A673 (cell line): ENCODE measurements at regions not wholly inside any gene's neighbourhood (a gene's known extent, or its start where the extent isn't known, plus 50 kb on each side); places are given as distances from the start of the nearest gene placed in this dataset.

ENCODE experiments used
- BruUV-seq: library from RNA; stranded (reverse); fragments of 400-500 nt; replicated peaks from 2 replicates; lab custom pipeline; 2021; lab: Mats Ljungman, UMichigan
- CTCF ChIA-PET: fragments of 300-600 bp; sonication (Branson Sonifier 250); formaldehyde crosslinking; loops from one replicate; lab custom pipeline; 2022; ENCODE audit warnings: antibody characterized with exemption; lab: Charles Lee
- POLR2A ChIA-PET: fragments of 300-600 bp; sonication (Branson Sonifier 250); formaldehyde crosslinking; loops from one replicate; lab custom pipeline; 2022; ENCODE audit warnings: antibody characterized with exemption; ENCODE audit not compliant: low non-redundant PET; lab: Charles Lee
- DNase-seq: peaks from one replicate; pipeline ENCODE4 v3.0.0-alpha.2; 2015; ENCODE audit warnings: low spot score
- H3K27ac ChIP-seq: fragments of 200-600 bp; sonication (generic); 2 replicates; pipeline ENCODE4 v1.5.1; 2016; ENCODE audit warnings: mixed run types, low read depth, mild to moderate bottlenecking, mixed read lengths, antibody characterized with exemption, low read length; ENCODE audit not compliant: poor library complexity, severe bottlenecking
- H3K27me3 ChIP-seq: fragments of 200-600 bp; sonication (generic); replicated peaks from 2 replicates; pipeline ENCODE4 v1.6.1; 2017; ENCODE audit warnings: mixed run types, low read depth, mild to moderate bottlenecking, mixed read lengths, antibody characterized with exemption, low read length; ENCODE audit not compliant: insufficient read depth, poor library complexity
- H3K36me3 ChIP-seq: fragments of 200-600 bp; sonication (generic); 2 replicates; pipeline ENCODE4 v1.6.1; 2016; ENCODE audit warnings: mixed run types, mild to moderate bottlenecking, mixed read lengths, antibody characterized with exemption, low read length; ENCODE audit not compliant: insufficient read depth, poor library complexity, severe bottlenecking
- H3K4me1 ChIP-seq: fragments of 200-600 bp; sonication (generic); 2 replicates; pipeline ENCODE4 v1.6.1; 2017; ENCODE audit warnings: mixed run types, mild to moderate bottlenecking, mixed read lengths, antibody characterized with exemption, low read length; ENCODE audit not compliant: insufficient read depth, poor library complexity, severe bottlenecking
- H3K4me3 ChIP-seq: fragments of 200-600 bp; sonication (generic); 2 replicates; pipeline ENCODE4 v1.5.1; 2016; ENCODE audit warnings: low read depth, mixed run types, mild to moderate bottlenecking, mixed read lengths, low read length; ENCODE audit not compliant: poor library complexity, severe bottlenecking
- H3K9me3 ChIP-seq: fragments of 200-600 bp; sonication (generic); 2 replicates; pipeline ENCODE4 v1.6.1; 2016; ENCODE audit warnings: mixed run types, low read depth, mild to moderate bottlenecking, mixed read lengths, antibody characterized with exemption, low read length; ENCODE audit not compliant: poor library complexity, severe bottlenecking
- CTCF ChIP-seq: fragments of 300-800, 200-600 bp; sonication (generic); conservative IDR thresholded peaks from 2 replicates; pipeline ENCODE4 v1.5.1; 2017; ENCODE audit warnings: low read depth, mild to moderate bottlenecking, antibody characterized with exemption, low read length, moderate library complexity, mixed read lengths
- EZH2 ChIP-seq: fragments of 200-600 bp; sonication (generic); IDR thresholded peaks from 2 replicates; pipeline ENCODE4 v1.6.1; 2017; ENCODE audit warnings: borderline replicate concordance, low read depth, mild to moderate bottlenecking, mixed read lengths, antibody characterized with exemption, low read length; ENCODE audit not compliant: poor library complexity, severe bottlenecking
- intact Hi-C: fragments of 100-400 bp; cut with micrococcal nuclease; formaldehyde crosslinking; loops from one replicate; pipeline ENCODE4 v1.10.0; 2022; ENCODE audit not compliant: unreplicated experiment

DNA sequence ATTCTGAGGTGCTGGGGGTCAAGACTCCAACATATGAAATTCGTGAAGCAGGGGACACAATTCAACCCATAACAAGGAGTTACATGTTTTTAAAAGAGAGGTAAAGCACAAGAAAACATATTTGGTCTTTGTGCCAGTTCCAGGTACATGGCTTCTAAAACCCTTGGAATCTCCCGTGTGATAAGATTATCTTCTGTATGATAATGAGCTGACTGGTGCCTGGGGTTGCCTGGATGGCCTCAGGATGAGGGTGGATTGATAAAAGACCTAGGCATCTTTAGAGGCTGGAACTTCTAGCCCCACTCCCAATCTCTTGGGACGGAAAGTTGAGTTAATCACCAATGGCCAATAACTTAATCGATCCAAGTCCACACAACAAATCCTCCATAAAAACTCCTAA lies 87.0 kb downstream of the FAM217A start:
- Histone ChIP-seq H3K27ac (no peak overlapping the region), H3K4me1 (peaks cover 9% of the 10 kb centered on the region), H3K27me3 (no peaks in the 10 kb centered on the region), H3K9me3 (no peaks in the 10 kb centered on the region), H3K4me3 (no peak overlapping the region), H3K36me3 (no peaks in the 10 kb centered on the region)
- TF ChIP-seq EZH2 (no peak), CTCF (no peak)
- POLR2A ChIA-PET, result no interaction called here
- intact Hi-C loops, result loop anchor here (2.0 to 5.0 kb wide), 2 partner anchors 249 to 715 kb away; no protein-coding TSS in a partner anchor
- no TSS peak for BruUV-seq
- CTCF ChIA-PET, result interaction anchor here (0.7 kb wide), 1 partner anchor 14 kb away, joined by 13 read pairs; no protein-coding TSS in a partner anchor
- no peak for DNase-seq

DNA sequence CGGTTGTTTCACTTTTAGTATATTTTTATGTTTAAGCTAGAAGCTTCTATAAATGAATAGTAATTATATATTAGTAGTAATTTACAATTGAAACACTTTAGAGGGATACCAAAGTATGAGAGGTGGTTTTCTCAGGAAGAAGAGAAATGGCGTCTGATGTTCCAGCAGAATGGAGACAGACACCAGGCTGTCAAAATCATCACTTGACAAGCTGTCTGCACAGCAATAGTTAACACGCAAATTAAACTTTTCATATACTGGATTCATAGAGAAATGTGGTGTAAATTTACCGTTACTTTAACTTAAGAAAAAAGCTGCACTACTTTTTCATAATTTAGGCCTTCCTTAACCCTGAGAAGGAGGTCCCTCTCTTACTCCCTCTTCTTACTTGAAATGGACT lies 82.6 kb downstream of the FAM217A start:
- ChIA-PET CTCF (interaction anchor here (1.4 kb wide), 1 partner anchor 147 kb away, joined by 4 read pairs; the partner anchor contains the start of gene FAM50B), POLR2A (interaction anchor here (0.5 kb wide), 1 partner anchor 10 kb away, joined by 16 read pairs; no protein-coding TSS in a partner anchor)
- Histone ChIP-seq H3K4me3 (no peak overlapping the region), H3K4me1 (peaks cover 17% of the 10 kb centered on the region), H3K9me3 (no peaks in the 10 kb centered on the region), H3K36me3 (no peaks in the 10 kb centered on the region), H3K27me3 (no peaks in the 10 kb centered on the region), H3K27ac (no peak overlapping the region)
- no peak for DNase-seq
- BruUV-seq, result no TSS peak
- intact Hi-C loops, result no loop called here
- no peak for TF ChIP-seq EZH2
- no peak for TF ChIP-seq CTCF

DNA sequence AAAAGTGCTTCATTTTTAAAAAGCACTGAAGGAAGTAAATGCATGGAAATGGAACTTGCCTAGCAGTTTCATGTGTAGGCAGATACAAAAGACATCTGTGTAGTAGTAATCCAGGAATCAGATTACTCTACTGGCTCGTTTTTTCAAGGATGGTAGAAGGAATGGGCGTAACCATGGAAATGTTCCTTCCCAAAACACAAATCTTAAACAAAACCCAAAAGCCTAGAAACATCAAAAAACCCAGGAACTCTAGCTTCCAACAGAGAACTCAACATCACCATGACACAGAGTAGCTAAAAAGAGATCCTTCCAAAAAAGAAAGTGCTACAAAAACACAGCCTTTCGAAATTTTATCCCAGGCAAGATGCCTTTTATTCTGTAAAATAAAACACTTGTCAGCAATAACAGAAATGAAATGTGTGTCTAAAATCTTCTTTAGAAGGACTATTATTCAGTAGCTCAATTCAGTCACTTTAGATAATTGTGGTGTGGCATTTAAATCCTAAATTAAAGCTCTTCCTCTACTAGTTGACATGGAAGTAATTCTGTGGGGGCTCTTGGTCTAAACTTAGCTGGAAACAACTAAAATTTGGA lies 81.7 kb downstream of the FAM217A start:
- no TSS peak for BruUV-seq
- POLR2A ChIA-PET, result no interaction called here
- Histone ChIP-seq H3K27ac (peak overlapping the region; percentile 3), H3K4me1 (peaks cover 17% of the 10 kb centered on the region), H3K4me3 (no peak overlapping the region), H3K27me3 (no peaks in the 10 kb centered on the region), H3K36me3 (no peaks in the 10 kb centered on the region), H3K9me3 (no peaks in the 10 kb centered on the region)
- intact Hi-C loops, result no loop called here
- CTCF ChIA-PET, result interaction anchor here (1.4 kb wide), 1 partner anchor 148 kb away, joined by 4 read pairs; the partner anchor contains the start of gene FAM50B
- DNase-seq, result peak; percentile 21
- no peak for TF ChIP-seq CTCF
- no peak for TF ChIP-seq EZH2
